Psoas muscle (tissue), 7 donors: ENCODE measurements at regions not wholly inside any gene's neighbourhood (a gene's known extent, or its start where the extent isn't known, plus 50 kb on each side); places are given as distances from the start of the nearest gene placed in this dataset.

ENCODE experiments used
- ATAC-seq, 4 donors: fragments of 200-7000 bp; cut with Tn5 transposase; one replicate each; pipeline ENCODE4 v1.9.1; 2020; ENCODE audit warnings: moderate library complexity in 3 of 4, mild to moderate bottlenecking in 2 of 4
- DNase-seq, 2 donors: peaks; one replicate each; pipeline ENCODE4 v3.0.0-alpha.2; 2020
- H3K27ac ChIP-seq: fragments of 200-600 bp; one replicate; pipeline ENCODE4 v1.8.0; 2022
- H3K27me3 ChIP-seq, 3 donors: fragments of 200-600 bp in 1 of 3; one replicate each; pipeline versions ENCODE4 v1.6.1 to v1.8.0; 2013 to 2022; ENCODE audit warnings: low read length in 2 of 3, mild to moderate bottlenecking in 2 of 3, moderate library complexity in 1 of 3; ENCODE audit not compliant: insufficient read depth in 3 of 3
- H3K36me3 ChIP-seq, 2 donors: fragments of 200-600 bp in 1 of 2; one replicate each; pipeline versions ENCODE4 v1.6.1 to v1.8.0; 2013 to 2022; ENCODE audit warnings: low read depth in 1 of 2, mild to moderate bottlenecking in 1 of 2, moderate library complexity in 1 of 2; ENCODE audit not compliant: insufficient read depth in 1 of 2
- H3K4me1 ChIP-seq: fragments of 200-600 bp; one replicate; pipeline ENCODE4 v1.8.0; 2022
- H3K4me3 ChIP-seq: fragments of 200-600 bp; one replicate; pipeline ENCODE4 v1.8.0; 2022; ENCODE audit warnings: mild to moderate bottlenecking
- H3K9me3 ChIP-seq: fragments of 200-600 bp; one replicate; pipeline ENCODE4 v1.8.0; 2022
- WGBS, 3 donors: extraction: QIAGEN DNeasy Blood & Tissue Kit; methylation state at CpG; one replicate each; pipeline versions ENCODE4 v1.1.6 to v1.1.7; 2013; 5-methylcytosine and 5-hydroxymethylcytosine counted together
- intact Hi-C, 2 donors: fragments of 100-400 bp; cut with DNase I; formaldehyde crosslinking; loops; one replicate each; pipeline versions ENCODE4 v1.11.0 to v1.14.2; 2022
- TF ChIP-seq, protein P1 (sequence below): fragments of 200-600 bp; IDR thresholded peaks from one replicate; pipeline ENCODE4 v1.8.0; 2022; ENCODE audit warnings: antibody characterized with exemption
- donor health status: healthy with polysubstance abuse.
- donor health status: DM: no; HTN: no; CAD: no; lungs with moderate emphysema.
- donor health status: Bipolar disorder and iron deficiency.
- donor health status: healthy.
- donor health status: DM: yes; HTN: yes; CAD: no.
- donor health status: DM: no; HTN: no; CAD: no.
- donor health status: DM: yes; HTN: yes; CAD: no.

DNA sequence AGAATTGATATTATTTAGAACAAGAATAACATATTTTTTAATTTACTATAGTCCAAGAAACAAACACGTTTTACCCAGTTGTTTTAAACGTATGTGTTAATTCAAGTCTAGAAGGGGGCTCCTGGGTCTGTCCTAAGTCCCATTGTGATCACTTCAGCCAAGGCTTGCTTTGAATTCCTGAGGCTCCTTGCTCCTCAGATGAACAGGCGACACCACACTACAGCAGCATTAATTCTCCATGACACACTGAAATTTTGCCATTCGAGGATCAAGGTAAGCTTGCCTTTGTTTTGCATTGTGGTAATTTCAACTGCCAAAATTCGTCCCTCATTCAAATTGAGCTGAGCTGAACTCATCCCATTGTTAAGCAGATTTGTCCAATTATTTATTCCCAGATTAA is 1442.6 kb downstream of the SLITRK5 start:
- Histone ChIP-seq H3K4me1 (no peaks in the 10 kb centered on the region), H3K4me3 (no peak overlapping the region), H3K9me3 (no peaks in the 10 kb centered on the region), H3K27ac (no peak overlapping the region), H3K36me3 (no peaks in the 10 kb centered on the region), H3K27me3 (no peaks in the 10 kb centered on the region)
- TF ChIP-seq, protein P1, sequence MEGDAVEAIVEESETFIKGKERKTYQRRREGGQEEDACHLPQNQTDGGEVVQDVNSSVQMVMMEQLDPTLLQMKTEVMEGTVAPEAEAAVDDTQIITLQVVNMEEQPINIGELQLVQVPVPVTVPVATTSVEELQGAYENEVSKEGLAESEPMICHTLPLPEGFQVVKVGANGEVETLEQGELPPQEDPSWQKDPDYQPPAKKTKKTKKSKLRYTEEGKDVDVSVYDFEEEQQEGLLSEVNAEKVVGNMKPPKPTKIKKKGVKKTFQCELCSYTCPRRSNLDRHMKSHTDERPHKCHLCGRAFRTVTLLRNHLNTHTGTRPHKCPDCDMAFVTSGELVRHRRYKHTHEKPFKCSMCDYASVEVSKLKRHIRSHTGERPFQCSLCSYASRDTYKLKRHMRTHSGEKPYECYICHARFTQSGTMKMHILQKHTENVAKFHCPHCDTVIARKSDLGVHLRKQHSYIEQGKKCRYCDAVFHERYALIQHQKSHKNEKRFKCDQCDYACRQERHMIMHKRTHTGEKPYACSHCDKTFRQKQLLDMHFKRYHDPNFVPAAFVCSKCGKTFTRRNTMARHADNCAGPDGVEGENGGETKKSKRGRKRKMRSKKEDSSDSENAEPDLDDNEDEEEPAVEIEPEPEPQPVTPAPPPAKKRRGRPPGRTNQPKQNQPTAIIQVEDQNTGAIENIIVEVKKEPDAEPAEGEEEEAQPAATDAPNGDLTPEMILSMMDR, result no peak
- intact Hi-C loops, result no loop called here
- DNase-seq (no peak), ATAC-seq (no peak)
- WGBS, 3 donors, result 39 to 50% (median 41%) methylated on average over 5 of the region's 5 CpGs

DNA sequence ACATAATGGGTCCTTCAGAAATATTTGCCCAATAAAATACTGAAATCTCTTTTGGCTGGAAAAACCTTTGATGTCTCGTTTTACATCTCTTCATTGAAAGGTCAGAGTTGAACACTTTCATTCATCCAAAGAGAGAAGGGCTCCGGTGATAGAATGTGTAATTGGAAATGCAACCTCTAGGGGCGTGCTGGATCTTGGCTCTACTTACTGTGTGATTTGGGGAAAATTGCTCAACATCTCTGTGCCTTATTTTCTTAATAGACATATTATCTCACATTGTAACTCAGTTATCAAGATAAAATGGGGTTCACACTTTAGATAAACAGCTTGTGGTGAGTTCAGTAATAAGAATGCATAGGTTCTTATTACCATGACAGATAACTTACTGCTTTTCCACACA is 1444.1 kb downstream of the SLITRK5 start:
- Histone ChIP-seq H3K27ac (no peak overlapping the region), H3K4me3 (no peak overlapping the region), H3K36me3 (no peaks in the 10 kb centered on the region), H3K4me1 (no peaks in the 10 kb centered on the region), H3K9me3 (no peaks in the 10 kb centered on the region), H3K27me3 (no peaks in the 10 kb centered on the region)
- intact Hi-C loops, result no loop called here
- DNase-seq, result no peak
- TF ChIP-seq, protein P1, result no peak
- 72 to 82% (median 75%) methylated on average over 3 of the region's 3 CpGs for WGBS, 3 donors
- ATAC-seq, result no peak

DNA sequence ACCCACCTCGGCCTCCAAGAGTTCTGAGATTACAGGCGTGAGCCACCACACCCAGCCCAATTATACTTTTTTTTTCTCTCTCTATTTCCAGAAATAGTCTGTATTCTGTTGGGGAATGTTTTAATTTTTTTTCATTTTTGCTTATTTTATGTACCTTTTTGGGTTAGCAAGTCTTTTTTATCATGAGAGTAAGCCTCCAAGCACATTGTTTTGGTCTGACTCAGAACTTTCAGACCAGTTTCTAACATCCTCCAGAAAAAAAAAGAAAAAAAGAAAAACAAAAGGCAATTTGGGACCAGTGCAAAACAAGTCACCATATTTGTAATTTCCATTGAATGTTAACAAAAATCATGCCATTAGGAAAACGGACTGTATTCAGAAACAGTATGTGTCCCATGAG is 1465.5 kb downstream of the SLITRK5 start:
- Histone ChIP-seq H3K4me1 (no peaks in the 10 kb centered on the region), H3K36me3 (no peaks in the 10 kb centered on the region), H3K27ac (no peak overlapping the region), H3K4me3 (no peak overlapping the region), H3K27me3 (no peaks in the 10 kb centered on the region), H3K9me3 (no peaks in the 10 kb centered on the region)
- DNase-seq (no peak), ATAC-seq (no peak)
- intact Hi-C loops, result no loop called here
- 55 to 62% (median 56%) methylated on average over 3 of the region's 3 CpGs for WGBS, 3 donors
- TF ChIP-seq, protein P1, result no peak

DNA sequence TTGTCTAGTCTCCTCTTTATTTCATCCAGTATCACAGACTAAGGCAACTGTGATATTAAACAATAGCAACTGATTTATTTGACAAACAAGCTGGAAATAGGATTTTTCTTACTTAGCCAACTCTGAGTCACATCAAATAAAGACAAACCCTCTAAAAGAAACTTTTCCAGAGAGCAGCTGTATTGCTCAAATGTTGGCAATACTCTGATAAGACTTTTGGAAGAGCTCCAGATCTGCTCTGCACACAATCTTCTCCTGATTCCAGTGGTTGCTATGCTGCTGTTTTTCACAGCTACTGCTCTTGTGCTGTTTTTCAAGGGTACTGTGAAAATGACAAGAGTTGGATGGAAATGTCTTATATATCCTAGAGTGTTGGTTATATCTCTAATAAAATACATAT is 1479.2 kb downstream of the SLITRK5 start:
- no peak for ATAC-seq
- TF ChIP-seq, protein P1, result no peak

DNA sequence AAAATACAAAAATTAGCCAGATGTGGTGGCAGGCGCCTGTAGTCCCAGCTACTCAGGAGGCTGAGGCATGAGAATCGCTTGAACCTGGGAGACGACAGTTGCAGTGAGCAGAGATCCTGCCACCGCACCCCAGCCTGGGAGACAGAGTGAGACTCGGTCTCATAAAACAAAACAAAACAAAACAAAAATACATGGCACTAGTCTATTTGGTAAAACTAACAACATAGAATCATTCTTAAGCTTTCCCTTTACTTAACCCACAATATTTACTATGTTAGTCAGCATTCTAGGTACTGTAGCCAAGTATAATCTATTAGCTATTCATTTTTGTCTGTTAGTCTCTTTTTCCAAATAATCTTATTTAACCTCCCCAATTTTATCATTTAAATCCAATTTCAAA is 1482.8 kb downstream of the SLITRK5 start:
- Histone ChIP-seq H3K9me3 (no peaks in the 10 kb centered on the region), H3K27ac (no peak overlapping the region), H3K27me3 (no peaks in the 10 kb centered on the region), H3K4me1 (no peaks in the 10 kb centered on the region), H3K36me3 (no peaks in the 10 kb centered on the region), H3K4me3 (no peak overlapping the region)
- 92 to 96% (median 94%) methylated on average over 5 of the region's 5 CpGs for WGBS, 3 donors
- intact Hi-C loops, result no loop called here
- ATAC-seq (no peak), DNase-seq (no peak)
- TF ChIP-seq, protein P1, result no peak

More for the DNA sequence above, 1479.2 kb downstream of the SLITRK5 start:
- Histone ChIP-seq H3K36me3 (no peaks in the 10 kb centered on the region), H3K9me3 (no peaks in the 10 kb centered on the region), H3K27me3 (no peaks in the 10 kb centered on the region), H3K4me3 (no peak overlapping the region), H3K4me1 (no peaks in the 10 kb centered on the region), H3K27ac (no peak overlapping the region)
- intact Hi-C loops, result no loop called here
- DNase-seq, result no peak
